HFF-Myc (cell line): ENCODE measurements at regions not wholly inside any gene's neighbourhood (a gene's known extent, or its start where the extent isn't known, plus 50 kb on each side); places are given as distances from the start of the nearest gene placed in this dataset.
"Not testable (repeated sequence)": the region's sequence is repeated elsewhere in the genome, so short reads cannot be mapped to it uniquely, and the experiment has no call there.

Experiments used
- DNase-seq: peaks from one replicate; pipeline ENCODE4 v3.0.0-alpha.2; 2011; ENCODE audit warnings: low read depth; ENCODE audit errors: extremely low read depth
- H3K4me3 ChIP-seq: replicated peaks from 2 replicates; pipeline ENCODE4 v1.5.1; 2011; ENCODE audit warnings: low read depth, mild to moderate bottlenecking, control low read depth, low read length
- CTCF ChIP-seq: IDR thresholded peaks from 2 replicates; pipeline ENCODE4 v1.5.1; 2012; ENCODE audit warnings: mild to moderate bottlenecking, low read depth, low read length, control low read depth; ENCODE audit errors: missing control alignments

- no peak overlapping the region for H3K4me3 ChIP-seq
- no peak for TF ChIP-seq CTCF
- DNase-seq, result no peak
Measured at GRCh38 chr13:63741029-63741813, 2325.6 kb upstream of the PCDH20 start.

DNA sequence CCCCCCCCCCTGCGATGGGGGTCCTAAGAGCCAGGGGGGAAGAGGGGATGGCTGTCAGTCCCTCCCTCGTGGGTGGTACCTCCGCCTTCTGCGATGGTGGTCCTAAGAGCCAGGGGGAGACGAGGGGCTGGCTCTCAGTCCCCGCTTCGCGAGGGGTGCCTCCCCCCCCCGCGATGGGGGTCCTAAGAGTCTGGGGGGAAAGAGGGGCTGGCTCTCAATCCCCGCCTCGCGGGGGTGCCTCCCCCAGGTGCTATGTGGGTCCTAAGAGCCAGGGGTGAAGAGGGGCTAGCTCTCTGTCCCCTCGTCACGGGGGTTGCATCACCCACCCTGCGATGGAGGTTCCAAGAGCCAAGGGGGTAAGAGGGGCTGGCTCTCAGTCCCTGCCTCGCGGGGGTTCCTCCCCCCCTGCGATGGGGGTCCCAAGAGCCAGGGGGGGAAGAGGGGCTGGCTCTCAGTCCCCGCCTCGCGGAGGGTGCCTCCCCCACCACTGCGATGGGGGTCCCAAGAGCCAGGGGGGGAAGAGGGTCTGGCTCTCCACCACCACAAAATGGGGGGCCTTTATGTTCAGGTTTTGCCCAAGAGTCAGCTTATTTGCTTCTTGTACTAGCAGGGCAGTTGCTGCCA, 2323.6 kb upstream of the PCDH20 start:
- H3K4me3 ChIP-seq, DNase-seq: not testable (repeated sequence)

DNA sequence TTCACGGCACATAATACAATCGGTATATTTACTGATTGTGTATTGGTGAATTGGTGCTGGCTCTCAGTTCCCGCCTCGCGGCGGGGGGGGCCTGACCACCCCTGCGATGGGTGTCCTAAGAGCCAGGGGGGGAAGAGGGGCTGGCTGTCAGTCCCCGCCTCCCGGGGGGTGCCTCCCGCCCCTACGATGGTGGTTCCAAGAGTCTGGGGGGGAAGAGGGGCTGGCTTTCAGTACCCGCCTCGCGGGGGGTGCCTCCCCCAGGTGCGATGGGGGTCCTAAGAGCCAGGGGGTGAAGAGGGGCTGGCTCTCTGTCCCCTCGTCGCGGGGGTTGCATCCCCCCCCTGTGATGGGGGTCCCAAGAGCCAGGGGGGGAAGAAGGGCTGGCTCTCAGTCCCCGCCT, 2321.8 kb upstream of the PCDH20 start:
- no peak for DNase-seq
- TF ChIP-seq CTCF, result no peak

GRCh38 chr13:63731896-63732295, 2316.2 kb upstream of the PCDH20 start:
- DNase-seq, result no peak
- no peak for TF ChIP-seq CTCF
- H3K4me3 ChIP-seq, result no peak overlapping the region

More for the DNA sequence above, 2321.8 kb upstream of the PCDH20 start:
- no peak overlapping the region for H3K4me3 ChIP-seq

GRCh38 chr13:63712159-63712558, 2296.5 kb upstream of the PCDH20 start:
- not testable (repeated sequence) for DNase-seq, H3K4me3 ChIP-seq

- DNase-seq, result no peak
- TF ChIP-seq CTCF, result no peak
- H3K4me3 ChIP-seq, result no peak overlapping the region
Measured at GRCh38 chr13:63706751-63707150, 2291.1 kb upstream of the PCDH20 start.

- DNase-seq, result no peak
- no peak overlapping the region for H3K4me3 ChIP-seq
- no peak for TF ChIP-seq CTCF
Measured at GRCh38 chr13:63704521-63704920, 2288.9 kb upstream of the PCDH20 start.

DNA sequence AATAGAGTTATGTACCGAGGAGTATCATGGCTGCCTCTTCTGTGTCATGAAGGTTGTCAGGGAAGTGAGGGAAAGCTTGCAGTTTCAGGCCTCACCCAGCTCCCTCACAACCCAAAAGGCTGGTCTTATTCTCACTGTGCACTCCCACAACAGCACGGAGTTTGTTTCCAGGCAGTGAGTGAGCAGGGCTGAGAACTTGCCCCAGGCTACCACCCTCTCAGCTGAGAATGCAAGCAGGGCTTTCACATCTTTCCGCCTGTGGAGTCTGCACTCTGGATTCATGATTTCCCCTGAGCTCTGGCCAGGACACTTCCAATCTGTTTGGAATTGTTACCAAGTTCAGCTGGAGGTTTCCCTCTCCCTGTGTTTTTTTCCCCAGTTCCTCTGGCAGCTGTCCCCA, 2284.7 kb upstream of the PCDH20 start:
- no peak for DNase-seq
- H3K4me3 ChIP-seq, result no peak overlapping the region
- TF ChIP-seq CTCF, result no peak
